ENCODE measurements at regions not wholly inside any gene's neighbourhood (a gene's known extent, or its start where the extent isn't known, plus 50 kb on each side); places are given as distances from the start of the nearest gene placed in this dataset.

- no peaks in the 10 kb centered on the region for H4K20me1 ChIP-seq (replicated peaks; ENCODE audit: control insufficient read depth, extremely low read depth, insufficient read depth, low read length)
- no peak for TF ChIP-seq POLR2AphosphoS5 (IDR thresholded peaks at IDR 0.05; ENCODE audit: insufficient read depth, low read depth, low read length)
- TF ChIP-seq EZH2 (IDR thresholded peaks at IDR 0.05; ENCODE audit: borderline replicate concordance, low read depth, low read length, severe bottlenecking), result no peak
- H2AFZ ChIP-seq (ENCODE audit: low read depth, low read length), result no peak overlapping the region
- H3K79me2 ChIP-seq (ENCODE audit: control insufficient read depth, insufficient read depth, low read length), result no peaks in the 10 kb centered on the region
- dilution Hi-C loops (cut with MboI; ENCODE audit: extremely low pct_ligation_motif_present, low sequenced_read_pairs), result no loop called here
- BruUV-seq (replicated peaks), result no TSS peak
- ChIA-PET POLR2A (no interaction called here), CTCF (interaction anchor here (1.7 to 3.0 kb wide), 2 partner anchors 9 to 17 kb away, joined by 8 to 12 read pairs; no protein-coding TSS in a partner anchor)
- intact Hi-C loops (cut with micrococcal nuclease), result no loop called here
- no peaks in the 10 kb centered on the region for H3K27me3 ChIP-seq (ENCODE audit: control insufficient read depth in 2 of 2, insufficient read depth in 2 of 2, low read length in 2 of 2)
- H3K9me3 ChIP-seq (replicated peaks; ENCODE audit: control insufficient read depth, insufficient read depth, low read length), result no peaks in the 10 kb centered on the region
- no peak overlapping the region for H3K4me3 ChIP-seq (replicated peaks in 1 of 3; ENCODE audit: insufficient read depth in 1 of 3, low read depth in 1 of 3, low read length in 3 of 3)
- no peak overlapping the region for H3K9ac ChIP-seq (replicated peaks; ENCODE audit: extremely low read depth, insufficient read depth, low read length)
- H3K36me3 ChIP-seq (ENCODE audit: control insufficient read depth in 2 of 2, extremely low read depth in 1 of 2, insufficient read depth in 2 of 2, low read length in 2 of 2), result no peaks in the 10 kb centered on the region
- no peaks in the 10 kb centered on the region for H3K4me1 ChIP-seq (ENCODE audit: control insufficient read depth, extremely low read depth, insufficient read depth, low read length)
- no peak overlapping the region for H3K27ac ChIP-seq (ENCODE audit: insufficient read depth, low read depth, low read length)
- FAIRE-seq, result no peak
- no peaks in the 10 kb centered on the region for H3K9me1 ChIP-seq (replicated peaks; ENCODE audit: control insufficient read depth, extremely low read depth, insufficient read depth, low read length)
- no peak for DNase-seq (ENCODE audit: low read depth, low spot score)
- H3K4me2 ChIP-seq (ENCODE audit: insufficient read depth, low read length), result no peak overlapping the region
These were observed 53.6 kb upstream of the VSTM5 start for GRCh38 chr11:93903989-93904388.

GRCh38 chr11:93904716-93905115 is 54.3 kb upstream of the VSTM5 start:
- no TSS peak for BruUV-seq (replicated peaks)
- Histone ChIP-seq H3K27ac (ENCODE audit: insufficient read depth, low read depth, low read length) (no peak overlapping the region), H3K4me2 (ENCODE audit: insufficient read depth, low read length) (no peak overlapping the region), H3K9me1 (replicated peaks; ENCODE audit: control insufficient read depth, extremely low read depth, insufficient read depth, low read length) (no peaks in the 10 kb centered on the region), H2AFZ (ENCODE audit: low read depth, low read length) (no peak overlapping the region), H3K4me1 (ENCODE audit: control insufficient read depth, extremely low read depth, insufficient read depth, low read length) (no peaks in the 10 kb centered on the region), H3K36me3 (ENCODE audit: control insufficient read depth in 2 of 2, extremely low read depth in 1 of 2, insufficient read depth in 2 of 2, low read length in 2 of 2) (no peaks in the 10 kb centered on the region), H3K27me3 (ENCODE audit: control insufficient read depth in 2 of 2, insufficient read depth in 2 of 2, low read length in 2 of 2) (no peaks in the 10 kb centered on the region), H4K20me1 (replicated peaks; ENCODE audit: control insufficient read depth, extremely low read depth, insufficient read depth, low read length) (no peaks in the 10 kb centered on the region), H3K79me2 (ENCODE audit: control insufficient read depth, insufficient read depth, low read length) (no peaks in the 10 kb centered on the region), H3K9ac (replicated peaks; ENCODE audit: extremely low read depth, insufficient read depth, low read length) (no peak overlapping the region), H3K9me3 (replicated peaks; ENCODE audit: control insufficient read depth, insufficient read depth, low read length) (no peaks in the 10 kb centered on the region), H3K4me3 (replicated peaks in 1 of 3; ENCODE audit: insufficient read depth in 1 of 3, low read depth in 1 of 3, low read length in 3 of 3) (no peak overlapping the region)
- TF ChIP-seq POLR2AphosphoS5 (IDR thresholded peaks at IDR 0.05; ENCODE audit: insufficient read depth, low read depth, low read length) (no peak), EZH2 (IDR thresholded peaks at IDR 0.05; ENCODE audit: borderline replicate concordance, low read depth, low read length, severe bottlenecking) (no peak), GATA2 (IDR thresholded peaks at IDR 0.05; ENCODE audit: insufficient read depth, insufficient read length, low read depth, low read length) (no peak), FOS (IDR thresholded peaks at IDR 0.05; ENCODE audit: borderline replicate concordance, insufficient read depth, low read length) (no peak), CTCF (IDR thresholded peaks at IDR 0.05; ENCODE audit: extremely low read depth in 1 of 2, insufficient read depth in 1 of 2, low read depth in 1 of 2, low read length in 2 of 2) (no peak), MYC (IDR thresholded peaks at IDR 0.05; ENCODE audit: low read depth, low read length) (no peak), MAX (IDR thresholded peaks at IDR 0.05; ENCODE audit: insufficient read depth, insufficient read length) (no peak), JUN (IDR thresholded peaks at IDR 0.05; ENCODE audit: borderline replicate concordance, insufficient read depth, insufficient read length, low read depth) (no peak), POLR2A (IDR thresholded peaks at IDR 0.05; ENCODE audit: low read depth, low read length) (no peak)
- FAIRE-seq (no peak), DNase-seq (ENCODE audit: low read depth, low spot score) (no peak)
- dilution Hi-C loops (cut with MboI; ENCODE audit: extremely low pct_ligation_motif_present, low sequenced_read_pairs), result no loop called here
- intact Hi-C loops (cut with micrococcal nuclease), result no loop called here
- CTCF ChIA-PET, result interaction anchor here (3.0 kb wide), 1 partner anchor 9 kb away, joined by 12 read pairs; no protein-coding TSS in a partner anchor
- POLR2A ChIA-PET, result no interaction called here
